ENCODE measurements at regions not wholly inside any gene's neighbourhood (a gene's known extent, or its start where the extent isn't known, plus 50 kb on each side); places are given as distances from the start of the nearest gene placed in this dataset.
A peak's percentile ranks its signal among the peaks of the same experiment; 100 is the strongest.

- in situ Hi-C loops (cut with MboI; ENCODE audit: low sequenced_read_pairs) = no loop called here
- H3K9me3 ChIP-seq = no peaks in the 10 kb centered on the region; the same call in 1 of the 2 replicates
- no peak for DNase-seq (ENCODE audit: low spot score in 2 of 2)
- H3K36me3 ChIP-seq (replicated peaks) = no peaks in the 10 kb centered on the region
- peaks cover 32% of the 10 kb centered on the region for H3K4me1 ChIP-seq
- no peaks in the 10 kb centered on the region for H3K27me3 ChIP-seq (ENCODE audit: low read depth)
- H3K4me3 ChIP-seq = no peak overlapping the region
Observed at GRCh38 chr12:88935856-88936255, 355.6 kb upstream of the KITLG start.

GRCh38 chr12:88934163-88934747, 354.0 kb upstream of the KITLG start:
- H3K9me3 ChIP-seq = no peaks in the 10 kb centered on the region
- H3K4me1 ChIP-seq = peaks cover 32% of the 10 kb centered on the region
- no peaks in the 10 kb centered on the region for H3K27me3 ChIP-seq (ENCODE audit: low read depth)
- no peak for DNase-seq (ENCODE audit: low spot score in 2 of 2)
- H3K4me3 ChIP-seq = no peak overlapping the region
- H3K36me3 ChIP-seq (replicated peaks) = no peaks in the 10 kb centered on the region
- in situ Hi-C loops (cut with MboI; ENCODE audit: low sequenced_read_pairs) = no loop called here

GRCh38 chr12:88932457-88932856, 352.2 kb upstream of the KITLG start:
- Histone ChIP-seq H3K9me3 (no peaks in the 10 kb centered on the region), H3K27me3 (ENCODE audit: low read depth) (no peaks in the 10 kb centered on the region), H3K4me3 (no peak overlapping the region), H3K4me1 (peaks cover 32% of the 10 kb centered on the region), H3K36me3 (replicated peaks) (no peaks in the 10 kb centered on the region)
- DNase-seq (ENCODE audit: low spot score in 2 of 2) = no peak
- in situ Hi-C loops (cut with MboI; ENCODE audit: low sequenced_read_pairs) = no loop called here

GRCh38 chr12:88931598-88931997, 351.3 kb upstream of the KITLG start:
- DNase-seq (ENCODE audit: low spot score in 2 of 2) = peak; percentile 23 to 35
- in situ Hi-C loops (cut with MboI; ENCODE audit: low sequenced_read_pairs) = no loop called here

GRCh38 chr12:88925454-88925853, 345.2 kb upstream of the KITLG start:
- Histone ChIP-seq H3K4me1 (no peaks in the 10 kb centered on the region), H3K36me3 (replicated peaks) (no peaks in the 10 kb centered on the region), H3K4me3 (no peak overlapping the region), H3K9me3 (no peaks in the 10 kb centered on the region), H3K27me3 (ENCODE audit: low read depth) (no peaks in the 10 kb centered on the region)
- in situ Hi-C loops (cut with MboI; ENCODE audit: low sequenced_read_pairs) = no loop called here
- no peak for DNase-seq (ENCODE audit: low spot score in 2 of 2)

More at GRCh38 chr12:88931598-88931997, 351.3 kb upstream of the KITLG start:
- no peak overlapping the region for H3K4me3 ChIP-seq
- peaks cover 32% of the 10 kb centered on the region for H3K4me1 ChIP-seq
- no peaks in the 10 kb centered on the region for H3K9me3 ChIP-seq
- H3K36me3 ChIP-seq (replicated peaks) = no peaks in the 10 kb centered on the region
- H3K27me3 ChIP-seq (ENCODE audit: low read depth) = no peaks in the 10 kb centered on the region

- Histone ChIP-seq H3K9me3 (no peaks in the 10 kb centered on the region), H3K27me3 (ENCODE audit: low read depth) (no peaks in the 10 kb centered on the region), H3K4me3 (no peak overlapping the region), H3K36me3 (replicated peaks) (no peaks in the 10 kb centered on the region), H3K4me1 (no peaks in the 10 kb centered on the region)
- no peak for DNase-seq (ENCODE audit: low spot score in 2 of 2)
- in situ Hi-C loops (cut with MboI; ENCODE audit: low sequenced_read_pairs) = no loop called here
Observed at GRCh38 chr12:88924162-88924561, 343.9 kb upstream of the KITLG start.

GRCh38 chr12:88923631-88924030, 343.4 kb upstream of the KITLG start:
- Histone ChIP-seq H3K4me1 (no peaks in the 10 kb centered on the region), H3K4me3 (no peak overlapping the region), H3K36me3 (replicated peaks) (no peaks in the 10 kb centered on the region), H3K9me3 (no peaks in the 10 kb centered on the region), H3K27me3 (ENCODE audit: low read depth) (no peaks in the 10 kb centered on the region)
- DNase-seq (ENCODE audit: low spot score in 2 of 2) = no peak
- in situ Hi-C loops (cut with MboI; ENCODE audit: low sequenced_read_pairs) = no loop called here

GRCh38 chr12:88922816-88923215, 342.5 kb upstream of the KITLG start:
- no peak for DNase-seq (ENCODE audit: low spot score in 2 of 2)
- in situ Hi-C loops (cut with MboI; ENCODE audit: low sequenced_read_pairs) = no loop called here
- H3K4me1 ChIP-seq = no peaks in the 10 kb centered on the region

GRCh38 chr12:88921890-88922532, 341.7 kb upstream of the KITLG start:
- no peaks in the 10 kb centered on the region for H3K9me3 ChIP-seq
- no peaks in the 10 kb centered on the region for H3K4me1 ChIP-seq
- H3K27me3 ChIP-seq (ENCODE audit: low read depth) = no peaks in the 10 kb centered on the region
- no peak for DNase-seq (ENCODE audit: low spot score in 2 of 2)
- no peaks in the 10 kb centered on the region for H3K36me3 ChIP-seq (replicated peaks)
- H3K4me3 ChIP-seq = no peak overlapping the region
- in situ Hi-C loops (cut with MboI; ENCODE audit: low sequenced_read_pairs) = no loop called here

More at GRCh38 chr12:88922816-88923215, 342.5 kb upstream of the KITLG start:
- H3K36me3 ChIP-seq (replicated peaks) = no peaks in the 10 kb centered on the region
- H3K4me3 ChIP-seq = no peak overlapping the region
- no peaks in the 10 kb centered on the region for H3K9me3 ChIP-seq
- no peaks in the 10 kb centered on the region for H3K27me3 ChIP-seq (ENCODE audit: low read depth)

- Histone ChIP-seq H3K36me3 (replicated peaks) (no peaks in the 10 kb centered on the region), H3K9me3 (no peaks in the 10 kb centered on the region), H3K27me3 (ENCODE audit: low read depth) (no peaks in the 10 kb centered on the region), H3K4me3 (no peak overlapping the region), H3K4me1 (no peaks in the 10 kb centered on the region)
- no peak for DNase-seq (ENCODE audit: low spot score in 2 of 2)
- in situ Hi-C loops (cut with MboI; ENCODE audit: low sequenced_read_pairs) = no loop called here
Observed at GRCh38 chr12:88921434-88921833, 341.2 kb upstream of the KITLG start.

- DNase-seq (ENCODE audit: low spot score in 2 of 2) = no peak
- Histone ChIP-seq H3K27me3 (ENCODE audit: low read depth) (no peaks in the 10 kb centered on the region), H3K4me1 (no peaks in the 10 kb centered on the region), H3K9me3 (no peaks in the 10 kb centered on the region), H3K4me3 (no peak overlapping the region), H3K36me3 (replicated peaks) (no peaks in the 10 kb centered on the region)
- in situ Hi-C loops (cut with MboI; ENCODE audit: low sequenced_read_pairs) = no loop called here
Observed at GRCh38 chr12:88918161-88918560, 337.9 kb upstream of the KITLG start.

- no peaks in the 10 kb centered on the region for H3K4me1 ChIP-seq
- H3K36me3 ChIP-seq (replicated peaks) = no peaks in the 10 kb centered on the region
- DNase-seq (ENCODE audit: low spot score in 2 of 2) = no peak
- peaks cover 3% of the 10 kb centered on the region; the same call in 1 of the 2 replicates for H3K9me3 ChIP-seq
- H3K4me3 ChIP-seq = no peak overlapping the region
- in situ Hi-C loops (cut with MboI; ENCODE audit: low sequenced_read_pairs) = no loop called here
- H3K27me3 ChIP-seq (ENCODE audit: low read depth) = no peaks in the 10 kb centered on the region
Observed at GRCh38 chr12:88914967-88915366, 334.7 kb upstream of the KITLG start.

- Histone ChIP-seq H3K27me3 (ENCODE audit: low read depth) (no peaks in the 10 kb centered on the region), H3K4me1 (peaks cover 12% of the 10 kb centered on the region), H3K4me3 (no peak overlapping the region), H3K9me3 (peaks cover 4% of the 10 kb centered on the region; the same call in 1 of the 2 replicates), H3K36me3 (replicated peaks) (no peaks in the 10 kb centered on the region)
- peak in 1 of 2 experiments; percentile 50 for DNase-seq (ENCODE audit: low spot score in 2 of 2)
- in situ Hi-C loops (cut with MboI; ENCODE audit: low sequenced_read_pairs) = no loop called here
Observed at GRCh38 chr12:88909510-88909909, 329.2 kb upstream of the KITLG start.

GRCh38 chr12:88908345-88908744, 328.1 kb upstream of the KITLG start:
- no peak for DNase-seq (ENCODE audit: low spot score in 2 of 2)
- Histone ChIP-seq H3K9me3 (peaks cover 4% of the 10 kb centered on the region; the same call in 1 of the 2 replicates), H3K36me3 (replicated peaks) (no peaks in the 10 kb centered on the region), H3K4me3 (no peak overlapping the region), H3K4me1 (peaks cover 12% of the 10 kb centered on the region), H3K27me3 (ENCODE audit: low read depth) (no peaks in the 10 kb centered on the region)
- in situ Hi-C loops (cut with MboI; ENCODE audit: low sequenced_read_pairs) = no loop called here

Measured in HAP-1 (cell line).